GM03348 (cell line): ENCODE measurements at regions not wholly inside any gene's neighbourhood (a gene's known extent, or its start where the extent isn't known, plus 50 kb on each side); places are given as distances from the start of the nearest gene placed in this dataset.
A peak's percentile ranks its signal among the peaks of the same experiment; 100 is the strongest.
"Not testable (repeated sequence)": the region's sequence is repeated elsewhere in the genome, so short reads cannot be mapped to it uniquely, and the experiment has no call there.

Experiments used
- DNase-seq: peaks from one replicate; pipeline ENCODE4 v3.0.0; 2012; ENCODE audit warnings: low spot score

- no peak for DNase-seq
Measured at GRCh38 chrX:13955975-13956374, 73.7 kb downstream of the GEMIN8 start.

- DNase-seq = no peak
Measured at GRCh38 chrX:13955095-13955647, 74.5 kb downstream of the GEMIN8 start.

GRCh38 chrX:13952581-13952980 is 77.1 kb downstream of the GEMIN8 start:
- DNase-seq = no peak

- not testable (repeated sequence) for DNase-seq
Measured at GRCh38 chrX:13946223-13946622, 83.5 kb downstream of the GEMIN8 start.

GRCh38 chrX:13945787-13946186 is 83.9 kb downstream of the GEMIN8 start:
- DNase-seq = not testable (repeated sequence)

- DNase-seq = no peak
Measured at GRCh38 chrX:13940671-13941070, 89.0 kb downstream of the GEMIN8 start.

- no peak for DNase-seq
Measured at GRCh38 chrX:13939741-13940597, 89.7 kb downstream of the GEMIN8 start.

- no peak for DNase-seq
Measured at GRCh38 chrX:13938829-13939530, 90.7 kb downstream of the GEMIN8 start.

- DNase-seq = peak; percentile 20
Measured at GRCh38 chrX:13938051-13938828, 91.5 kb downstream of the GEMIN8 start.

- DNase-seq = peak; percentile 8
Measured at GRCh38 chrX:13937370-13938050, 92.2 kb downstream of the GEMIN8 start.

- no peak for DNase-seq
Measured at GRCh38 chrX:13936521-13937225, 93.0 kb downstream of the GEMIN8 start.

GRCh38 chrX:13934731-13935130 is 95.0 kb downstream of the GEMIN8 start:
- DNase-seq = no peak

- DNase-seq = no peak
Measured at GRCh38 chrX:13933851-13934250, 95.8 kb downstream of the GEMIN8 start.

GRCh38 chrX:13933352-13933751 is 96.3 kb downstream of the GEMIN8 start:
- DNase-seq = no peak

GRCh38 chrX:13932416-13932815 is 97.3 kb downstream of the GEMIN8 start:
- DNase-seq = no peak

GRCh38 chrX:13927175-13927574 is 102.5 kb downstream of the GEMIN8 start:
- no peak for DNase-seq

GRCh38 chrX:13923845-13924244 is 105.8 kb downstream of the GEMIN8 start:
- DNase-seq = no peak

- no peak for DNase-seq
Measured at GRCh38 chrX:13923289-13923688, 106.4 kb upstream of the GPM6B start.

GRCh38 chrX:13917507-13917906 is 100.6 kb upstream of the GPM6B start:
- DNase-seq = no peak

GRCh38 chrX:13911586-13911985 is 94.7 kb upstream of the GPM6B start:
- no peak for DNase-seq

GRCh38 chrX:13906093-13906492 is 89.2 kb upstream of the GPM6B start:
- DNase-seq = no peak
